ENCODE measurements at regions not wholly inside any gene's neighbourhood (a gene's known extent, or its start where the extent isn't known, plus 50 kb on each side); places are given as distances from the start of the nearest gene placed in this dataset.

- Histone ChIP-seq H3K4ac (ENCODE audit: low read depth, low read length) (no peak overlapping the region), H2BK12ac (ENCODE audit: insufficient read length, low read depth, low read length) (no peak overlapping the region), H2BK15ac (ENCODE audit: low read depth, low read length) (no peak overlapping the region), H3K56ac (ENCODE audit: insufficient read length, low read depth, low read length) (no peak overlapping the region), H2BK20ac (ENCODE audit: low read depth, low read length, poor library complexity, severe bottlenecking) (no peak overlapping the region), H3K27me3 (ENCODE audit: insufficient read depth, low read length) (no peaks in the 10 kb centered on the region), H3K23ac (ENCODE audit: insufficient read length, low read depth, low read length) (no peak overlapping the region), H4K5ac (ENCODE audit: insufficient read length, low read depth, low read length) (no peak overlapping the region), H2BK5ac (ENCODE audit: insufficient read length, low read length) (no peak overlapping the region), H3K79me1 (ENCODE audit: insufficient read depth, low read depth, low read length, poor library complexity, severe bottlenecking) (no peaks in the 10 kb centered on the region), H3T11ph (ENCODE audit: low read length) (no peak overlapping the region), H3K27ac (ENCODE audit: insufficient read length, low read depth, low read length) (no peak overlapping the region), H3K4me2 (ENCODE audit: insufficient read depth, insufficient read length, low read length) (no peak overlapping the region), H2AFZ (ENCODE audit: low read length) (no peak overlapping the region), H3K79me2 (ENCODE audit: insufficient read depth, low read length) (no peaks in the 10 kb centered on the region), H3K4me1 (ENCODE audit: insufficient read depth, low read length) (no peaks in the 10 kb centered on the region; the same call in 1 of the 2 replicates), H3K9me3 (ENCODE audit: control insufficient read depth, low read depth, low read length) (no peaks in the 10 kb centered on the region), H3K18ac (ENCODE audit: insufficient read length, low read depth, low read length) (no peak overlapping the region), H4K91ac (ENCODE audit: insufficient read length, low read depth, low read length) (no peak overlapping the region), H3K14ac (ENCODE audit: insufficient read depth, low read length) (no peak overlapping the region), H4K20me1 (ENCODE audit: control insufficient read depth, insufficient read depth, insufficient read length) (no peaks in the 10 kb centered on the region), H3K9ac (ENCODE audit: extremely low read depth, insufficient read length, low read length) (no peak overlapping the region), H4K8ac (replicated peaks; ENCODE audit: insufficient read length, low read depth, low read length) (no peak overlapping the region), H2BK120ac (ENCODE audit: low read depth, low read length, poor library complexity, severe bottlenecking) (no peak overlapping the region), H3K23me2 (ENCODE audit: insufficient read length, low read depth, low read length, poor library complexity, severe bottlenecking) (no peaks in the 10 kb centered on the region), H2AK5ac (ENCODE audit: insufficient read length, low read length) (no peak overlapping the region)
- Mint-ChIP-seq H3K4me1 (no peaks in the 10 kb centered on the region), H3K36me3 (ENCODE audit: insufficient read depth in 1 of 3, low read depth in 3 of 3) (peaks cover 7 to 27% (median 10%) of the 10 kb centered on the region in 3 experiments; a peak in 6 of 7 replicates), H3K4me3 (no peak overlapping the region), H3K9me3 (no peaks in the 10 kb centered on the region), H3K27ac (no peak overlapping the region; a peak in 1 of 7 replicates), H3K27me3 (ENCODE audit: low read depth) (no peaks in the 10 kb centered on the region)
- no peak for TF ChIP-seq CTCF (conservative IDR thresholded peaks at IDR 0.05)
- no peak for DNase-seq
- WGBS (ENCODE audit: extremely low coverage, insufficient read length, low lambda C conversion rate), result no CpG with 5 or more reads among the region's 1 CpG
Measured at GRCh38 chr7:22958742-22959141, 55.2 kb downstream of the HYCC1 start.
